Lung (tissue), 11 donors: ENCODE measurements at regions not wholly inside any gene's neighbourhood (a gene's known extent, or its start where the extent isn't known, plus 50 kb on each side); places are given as distances from the start of the nearest gene placed in this dataset.

Experiments used
- ATAC-seq: fragments of 200-7000 bp; cut with Tn5 transposase; one replicate; pipeline ENCODE4 v1.9.1; 2020; ENCODE audit warnings: moderate number of reproducible peaks; ENCODE audit not compliant: insufficient read depth, low FRiP score
- DNase-seq, 3 donors: peaks; one replicate each; pipeline ENCODE4 v3.0.0-alpha.2; 2013 to 2017
- H3K27ac ChIP-seq, 2 donors: one replicate each; pipeline ENCODE4 v1.5.1; 2013; ENCODE audit warnings: mild to moderate bottlenecking in 2 of 2, moderate library complexity in 2 of 2, control low read depth in 1 of 2, inconsistent platforms in 1 of 2, low read depth in 1 of 2, low read length in 1 of 2
- H3K27me3 ChIP-seq, 3 donors: one replicate each; pipeline ENCODE4 v1.5.1; 2013; ENCODE audit warnings: low read length in 2 of 3; ENCODE audit not compliant: control insufficient read depth in 3 of 3, insufficient read depth in 3 of 3
- H3K36me3 ChIP-seq, 4 donors: one replicate each; pipeline ENCODE4 v1.5.1; 2013; ENCODE audit warnings: low read length in 4 of 4, mild to moderate bottlenecking in 1 of 4, moderate library complexity in 1 of 4; ENCODE audit not compliant: control insufficient read depth in 4 of 4, insufficient read depth in 4 of 4
- H3K4me1 ChIP-seq, 5 donors: one replicate each; pipeline ENCODE4 v1.5.1; 2013; ENCODE audit warnings: low read length in 5 of 5, mild to moderate bottlenecking in 2 of 5, moderate library complexity in 1 of 5; ENCODE audit not compliant: control insufficient read depth in 5 of 5, insufficient read depth in 5 of 5
- H3K4me3 ChIP-seq: one replicate; pipeline ENCODE4 v1.5.1; 2013; ENCODE audit warnings: mild to moderate bottlenecking, control low read depth, moderate library complexity
- H3K9ac ChIP-seq, 2 donors: one replicate each; pipeline ENCODE4 v1.5.1; 2013; ENCODE audit warnings: low read length in 2 of 2, control low read depth in 1 of 2; ENCODE audit not compliant: insufficient read depth in 1 of 2
- H3K9me3 ChIP-seq, 4 donors: one replicate each; pipeline ENCODE4 v1.5.1; 2013; ENCODE audit warnings: low read length in 3 of 4, mild to moderate bottlenecking in 1 of 4, moderate library complexity in 1 of 4; ENCODE audit not compliant: control insufficient read depth in 4 of 4, insufficient read depth in 3 of 4
- WGBS, 2 donors: extraction: QIAGEN DNeasy Blood & Tissue Kit; methylation state at CpG; one replicate each; pipeline ENCODE4 v1.1.7; 2013; 5-methylcytosine and 5-hydroxymethylcytosine counted together
- TF ChIP-seq, protein P1 (sequence below): IDR thresholded peaks from 2 replicates; pipeline ENCODE4 v1.5.1; 2012; ENCODE audit warnings: mild to moderate bottlenecking; ENCODE audit errors: control extremely low read depth, extremely low read depth
- donor health status: control.
- donor health status: control.
- donor health status: Bipolar disorder and iron deficiency.
- donor health status: healthy.
- donor health status: DM: yes; HTN: yes; CAD: no.

DNA sequence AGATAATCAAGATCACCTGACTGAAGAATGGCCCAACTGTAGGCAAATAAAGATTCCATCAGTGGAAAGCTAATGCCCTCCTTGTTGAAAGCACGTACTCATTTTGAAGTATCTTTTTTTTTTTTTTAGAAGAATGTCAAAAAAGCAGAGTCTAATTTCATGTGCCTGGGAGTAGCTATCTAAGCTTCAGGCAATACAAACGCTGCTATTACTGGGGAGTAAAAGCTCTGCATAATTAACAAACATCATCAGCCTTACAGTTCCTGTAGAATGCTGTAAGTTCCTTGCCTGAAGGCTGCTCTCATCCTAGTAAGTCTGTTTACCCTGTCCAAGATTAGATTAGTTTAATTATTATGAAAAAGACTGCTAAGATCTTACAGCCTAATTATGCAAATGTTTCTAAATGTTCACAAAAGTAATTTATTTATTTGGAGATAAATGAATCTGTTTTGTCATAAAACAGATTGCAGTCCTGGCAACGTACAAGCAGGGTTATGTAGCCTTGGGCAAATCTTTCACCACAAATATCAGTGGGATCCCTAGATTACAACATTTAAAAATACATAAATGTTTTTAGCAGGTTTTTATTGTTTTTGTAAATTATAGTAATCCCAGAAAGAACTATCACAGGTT, 451.3 kb upstream of the AGTR1 start:
- H3K9me3 ChIP-seq, result no peaks in the 10 kb centered on the region
- ATAC-seq (no peak), DNase-seq (no peak)
- no peaks in the 10 kb centered on the region for H3K27me3 ChIP-seq
- no peak overlapping the region for H3K4me3 ChIP-seq
- no peak overlapping the region for H3K9ac ChIP-seq
- WGBS, 2 donors, result 49 to 59% methylated on average over 3 of the region's 3 CpGs
- H3K36me3 ChIP-seq, result no peaks in the 10 kb centered on the region
- no peak overlapping the region for H3K27ac ChIP-seq
- H3K4me1 ChIP-seq, result peaks cover 0 to 9% (median 0%) of the 10 kb centered on the region in 5 donors
- TF ChIP-seq, protein P1, sequence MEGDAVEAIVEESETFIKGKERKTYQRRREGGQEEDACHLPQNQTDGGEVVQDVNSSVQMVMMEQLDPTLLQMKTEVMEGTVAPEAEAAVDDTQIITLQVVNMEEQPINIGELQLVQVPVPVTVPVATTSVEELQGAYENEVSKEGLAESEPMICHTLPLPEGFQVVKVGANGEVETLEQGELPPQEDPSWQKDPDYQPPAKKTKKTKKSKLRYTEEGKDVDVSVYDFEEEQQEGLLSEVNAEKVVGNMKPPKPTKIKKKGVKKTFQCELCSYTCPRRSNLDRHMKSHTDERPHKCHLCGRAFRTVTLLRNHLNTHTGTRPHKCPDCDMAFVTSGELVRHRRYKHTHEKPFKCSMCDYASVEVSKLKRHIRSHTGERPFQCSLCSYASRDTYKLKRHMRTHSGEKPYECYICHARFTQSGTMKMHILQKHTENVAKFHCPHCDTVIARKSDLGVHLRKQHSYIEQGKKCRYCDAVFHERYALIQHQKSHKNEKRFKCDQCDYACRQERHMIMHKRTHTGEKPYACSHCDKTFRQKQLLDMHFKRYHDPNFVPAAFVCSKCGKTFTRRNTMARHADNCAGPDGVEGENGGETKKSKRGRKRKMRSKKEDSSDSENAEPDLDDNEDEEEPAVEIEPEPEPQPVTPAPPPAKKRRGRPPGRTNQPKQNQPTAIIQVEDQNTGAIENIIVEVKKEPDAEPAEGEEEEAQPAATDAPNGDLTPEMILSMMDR, result no peak

DNA sequence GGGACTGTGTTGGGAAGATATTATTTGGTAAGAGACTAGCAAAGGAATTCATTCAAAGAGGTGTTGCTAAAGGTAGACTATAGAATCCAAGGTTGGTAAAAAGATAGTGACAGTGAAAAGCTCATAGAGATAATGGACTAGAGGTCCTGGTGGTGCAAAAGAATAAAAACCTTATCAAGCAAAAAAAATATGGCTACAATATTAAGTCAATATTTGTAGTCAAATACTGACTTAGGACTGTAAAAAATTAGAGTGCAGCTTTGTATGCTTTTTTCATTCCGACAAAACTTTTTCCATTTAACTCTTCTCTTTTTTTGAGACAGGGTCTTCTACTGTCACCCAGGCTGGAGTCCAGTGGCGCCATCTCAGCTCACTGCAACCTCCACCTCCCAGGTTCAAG, 444.0 kb upstream of the AGTR1 start:
- no peaks in the 10 kb centered on the region for H3K4me1 ChIP-seq
- no peak overlapping the region for H3K9ac ChIP-seq
- DNase-seq, result no peak
- no peak for ATAC-seq
- H3K27ac ChIP-seq, result no peak overlapping the region
- no peaks in the 10 kb centered on the region for H3K27me3 ChIP-seq
- H3K9me3 ChIP-seq, result no peaks in the 10 kb centered on the region
- WGBS, 2 donors, result 85 to 90% methylated on average over 2 of the region's 2 CpGs
- no peaks in the 10 kb centered on the region for H3K36me3 ChIP-seq
- H3K4me3 ChIP-seq, result no peak overlapping the region
- TF ChIP-seq, protein P1, result no peak

DNA sequence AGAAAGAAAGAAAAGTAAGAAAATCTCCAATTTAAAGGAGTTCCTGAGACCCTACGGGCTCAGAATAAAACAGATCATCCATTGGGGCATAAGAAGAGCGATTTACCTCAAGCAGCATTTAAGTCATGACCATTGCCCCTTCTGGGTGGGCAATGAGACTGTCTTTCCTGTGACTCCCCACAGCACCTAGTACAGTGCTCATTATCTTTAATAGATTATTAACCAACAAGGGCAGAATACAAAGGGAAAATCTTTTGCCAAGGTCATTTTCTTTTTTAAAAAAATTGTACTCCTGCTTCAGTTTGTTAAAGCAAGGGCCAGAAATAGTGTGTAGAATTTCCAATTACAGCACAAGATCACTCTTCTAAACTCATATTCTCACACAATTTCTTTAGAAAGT, 443.3 kb upstream of the AGTR1 start:
- H3K4me3 ChIP-seq, result no peak overlapping the region
- no peaks in the 10 kb centered on the region for H3K9me3 ChIP-seq
- H3K27ac ChIP-seq, result no peak overlapping the region
- no peaks in the 10 kb centered on the region for H3K36me3 ChIP-seq
- H3K9ac ChIP-seq, result no peak overlapping the region
- TF ChIP-seq, protein P1, result no peak
- no peaks in the 10 kb centered on the region for H3K4me1 ChIP-seq
- DNase-seq (no peak), ATAC-seq (no peak)
- 81 to 86% methylated on average over 2 of the region's 2 CpGs for WGBS, 2 donors
- no peaks in the 10 kb centered on the region for H3K27me3 ChIP-seq
